PC-9 (cell line): ENCODE measurements at regions not wholly inside any gene's neighbourhood (a gene's known extent, or its start where the extent isn't known, plus 50 kb on each side); places are given as distances from the start of the nearest gene placed in this dataset.

Experiments
- CTCF ChIP-seq: fragments of 200-600 bp; sonication (generic); conservative IDR thresholded peaks from 2 replicates; pipeline ENCODE4 v1.6.1; 2017; ENCODE audit warnings: mixed run types, antibody characterized with exemption, mild to moderate bottlenecking, moderate library complexity
- EZH2 ChIP-seq: fragments of 200-600 bp; sonication (generic); IDR thresholded peaks from 2 replicates; pipeline ENCODE4 v1.8.0; 2017; ENCODE audit warnings: antibody characterized with exemption, low read depth

GRCh38 chr6:169974663-169975062, 223.2 kb downstream of the ERMARD start:
- no peak for TF ChIP-seq CTCF
- TF ChIP-seq EZH2 = no peak
